Nephron progenitor cell (in vitro differentiated cells): ENCODE measurements at regions not wholly inside any gene's neighbourhood (a gene's known extent, or its start where the extent isn't known, plus 50 kb on each side); places are given as distances from the start of the nearest gene placed in this dataset.

Source experiments
- DNase-seq: peaks from one replicate; pipeline ENCODE4 v3.0.0; 2021
- H3K27ac Mint-ChIP-seq: 2 replicates; pipeline ENCODE4 v1.8.0; 2021; ENCODE audit warnings: mild to moderate bottlenecking, moderate library complexity, mixed read lengths
- H3K27me3 Mint-ChIP-seq: 2 replicates; pipeline ENCODE4 v1.8.0; 2021; ENCODE audit warnings: mild to moderate bottlenecking, low read depth, mixed read lengths; ENCODE audit not compliant: poor library complexity
- H3K36me3 Mint-ChIP-seq: 2 replicates; pipeline ENCODE4 v1.8.0; 2021; ENCODE audit warnings: low read depth, mixed read lengths
- H3K4me1 Mint-ChIP-seq: 2 replicates; pipeline ENCODE4 v1.8.0; 2021; ENCODE audit warnings: mixed read lengths
- H3K4me3 Mint-ChIP-seq: 2 replicates; pipeline ENCODE4 v1.8.0; 2021; ENCODE audit warnings: mild to moderate bottlenecking, moderate library complexity, mixed read lengths
- H3K9me3 Mint-ChIP-seq: 2 replicates; pipeline ENCODE4 v1.8.0; 2021; ENCODE audit warnings: mild to moderate bottlenecking, moderate library complexity, mixed read lengths
- TF ChIP-seq, protein P1 (sequence below): fragments of 200-600 bp; sonication (generic); IDR thresholded peaks from 2 replicates; pipeline ENCODE4 v1.5.0; 2021; ENCODE audit warnings: antibody characterized with exemption

DNA sequence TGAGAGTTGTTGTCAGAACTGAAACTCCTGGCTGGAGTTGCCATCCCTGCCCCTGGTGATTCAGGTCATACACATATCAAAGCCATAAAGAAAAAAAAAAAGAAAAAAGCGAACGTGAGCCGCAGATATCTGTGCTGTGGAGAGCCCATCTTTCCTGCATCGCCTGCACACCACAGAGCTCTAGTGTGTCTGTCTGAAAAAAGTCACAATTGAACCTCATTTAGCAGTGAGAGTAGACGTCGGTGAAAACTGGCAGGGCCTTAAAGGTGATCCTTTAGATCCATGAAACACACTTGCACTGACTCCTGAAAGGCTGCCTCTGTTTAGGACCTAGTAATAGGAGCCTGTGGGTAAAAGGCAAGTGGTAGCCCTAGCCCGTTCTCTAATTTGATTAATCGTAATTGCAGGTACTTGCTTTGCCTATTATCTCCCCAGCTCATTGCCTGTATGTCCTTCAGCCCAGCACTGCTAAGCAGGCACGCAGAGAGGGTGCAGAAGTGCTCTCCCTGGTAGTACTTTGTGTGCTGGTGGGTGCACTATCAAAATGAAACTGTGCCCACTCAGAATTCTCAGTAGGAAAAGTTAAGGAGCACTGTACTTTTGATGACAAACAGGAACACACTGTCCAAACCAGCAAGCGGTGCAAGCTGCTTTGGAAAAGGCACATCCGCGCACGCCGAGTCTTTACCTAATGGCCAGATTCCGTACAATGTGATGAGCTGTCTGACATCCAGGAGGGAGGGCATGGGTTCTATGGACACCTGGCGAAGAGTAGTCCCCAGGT is 103.5 kb upstream of the ASB18 start:
- peak overlapping the region; percentile 6 for H3K27ac Mint-ChIP-seq

DNA sequence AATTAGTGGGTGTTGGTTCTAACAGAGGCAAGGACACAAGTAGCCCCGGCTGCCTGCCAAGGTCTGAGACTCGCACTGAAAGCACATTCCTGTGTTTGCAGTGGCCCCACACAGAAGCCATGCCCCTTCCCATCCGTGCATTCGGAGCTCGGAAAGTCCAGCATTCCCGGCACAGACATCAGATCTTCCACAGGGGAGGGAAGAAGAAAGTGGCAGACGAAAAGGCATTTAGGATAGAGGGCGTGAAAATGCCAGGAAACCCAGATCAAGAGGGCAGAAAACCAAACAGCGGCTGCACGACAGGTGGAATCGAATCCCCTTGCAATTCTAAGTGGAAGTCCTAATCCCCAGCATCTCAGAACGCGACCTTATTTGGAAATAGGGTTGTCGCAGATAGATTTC is 105.5 kb upstream of the ASB18 start:
- H3K36me3 Mint-ChIP-seq, result peaks cover 12% of the 10 kb centered on the region
- TF ChIP-seq, protein P1, sequence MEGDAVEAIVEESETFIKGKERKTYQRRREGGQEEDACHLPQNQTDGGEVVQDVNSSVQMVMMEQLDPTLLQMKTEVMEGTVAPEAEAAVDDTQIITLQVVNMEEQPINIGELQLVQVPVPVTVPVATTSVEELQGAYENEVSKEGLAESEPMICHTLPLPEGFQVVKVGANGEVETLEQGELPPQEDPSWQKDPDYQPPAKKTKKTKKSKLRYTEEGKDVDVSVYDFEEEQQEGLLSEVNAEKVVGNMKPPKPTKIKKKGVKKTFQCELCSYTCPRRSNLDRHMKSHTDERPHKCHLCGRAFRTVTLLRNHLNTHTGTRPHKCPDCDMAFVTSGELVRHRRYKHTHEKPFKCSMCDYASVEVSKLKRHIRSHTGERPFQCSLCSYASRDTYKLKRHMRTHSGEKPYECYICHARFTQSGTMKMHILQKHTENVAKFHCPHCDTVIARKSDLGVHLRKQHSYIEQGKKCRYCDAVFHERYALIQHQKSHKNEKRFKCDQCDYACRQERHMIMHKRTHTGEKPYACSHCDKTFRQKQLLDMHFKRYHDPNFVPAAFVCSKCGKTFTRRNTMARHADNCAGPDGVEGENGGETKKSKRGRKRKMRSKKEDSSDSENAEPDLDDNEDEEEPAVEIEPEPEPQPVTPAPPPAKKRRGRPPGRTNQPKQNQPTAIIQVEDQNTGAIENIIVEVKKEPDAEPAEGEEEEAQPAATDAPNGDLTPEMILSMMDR, result no peak
- H3K27ac Mint-ChIP-seq, result no peak overlapping the region
- peaks cover 10% of the 10 kb centered on the region for H3K9me3 Mint-ChIP-seq
- H3K4me1 Mint-ChIP-seq, result peaks cover 18% of the 10 kb centered on the region
- H3K4me3 Mint-ChIP-seq, result no peak overlapping the region
- DNase-seq, result no peak
- peaks cover 14% of the 10 kb centered on the region for H3K27me3 Mint-ChIP-seq

More for the DNA sequence above, 103.5 kb upstream of the ASB18 start:
- DNase-seq, result no peak
- Mint-ChIP-seq H3K9me3 (no peaks in the 10 kb centered on the region), H3K36me3 (no peaks in the 10 kb centered on the region), H3K27me3 (peaks cover 15% of the 10 kb centered on the region), H3K4me3 (no peak overlapping the region), H3K4me1 (peaks cover 18% of the 10 kb centered on the region)
- TF ChIP-seq, protein P1, result no peak

DNA sequence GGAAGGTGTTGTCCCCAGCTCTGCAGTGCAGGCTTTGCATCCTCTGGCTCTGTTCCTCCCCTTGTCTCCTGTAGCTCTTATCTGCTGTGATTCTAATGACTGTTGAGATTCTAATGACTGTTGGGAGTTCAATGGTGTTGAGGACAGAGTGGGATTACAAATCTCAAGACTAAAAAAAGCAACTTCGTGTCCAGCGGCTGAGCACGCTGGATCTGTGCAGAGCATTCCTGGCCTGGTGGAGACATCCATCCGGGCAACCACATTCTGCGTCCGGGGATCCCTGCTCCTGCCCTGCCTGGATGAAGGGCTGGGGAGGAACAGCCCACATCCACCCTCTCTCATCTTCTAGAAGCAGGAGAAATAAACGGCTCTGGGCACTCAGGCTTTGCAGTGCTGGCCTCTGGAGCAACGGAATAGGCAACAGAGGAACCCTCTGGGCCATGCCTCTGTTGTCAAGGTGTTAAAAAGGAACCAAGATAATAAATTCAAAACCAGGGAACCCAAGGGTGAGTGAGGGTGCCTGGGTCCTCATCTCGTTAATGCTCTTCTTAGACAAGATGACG is 106.7 kb upstream of the ASB18 start:
- peaks cover 6% of the 10 kb centered on the region for H3K27me3 Mint-ChIP-seq
- peaks cover 16% of the 10 kb centered on the region for H3K36me3 Mint-ChIP-seq
- H3K4me1 Mint-ChIP-seq, result peaks cover 13% of the 10 kb centered on the region
- no peak overlapping the region for H3K4me3 Mint-ChIP-seq
- peaks cover 10% of the 10 kb centered on the region for H3K9me3 Mint-ChIP-seq
- TF ChIP-seq, protein P1, result no peak
- H3K27ac Mint-ChIP-seq, result no peak overlapping the region
- no peak for DNase-seq

DNA sequence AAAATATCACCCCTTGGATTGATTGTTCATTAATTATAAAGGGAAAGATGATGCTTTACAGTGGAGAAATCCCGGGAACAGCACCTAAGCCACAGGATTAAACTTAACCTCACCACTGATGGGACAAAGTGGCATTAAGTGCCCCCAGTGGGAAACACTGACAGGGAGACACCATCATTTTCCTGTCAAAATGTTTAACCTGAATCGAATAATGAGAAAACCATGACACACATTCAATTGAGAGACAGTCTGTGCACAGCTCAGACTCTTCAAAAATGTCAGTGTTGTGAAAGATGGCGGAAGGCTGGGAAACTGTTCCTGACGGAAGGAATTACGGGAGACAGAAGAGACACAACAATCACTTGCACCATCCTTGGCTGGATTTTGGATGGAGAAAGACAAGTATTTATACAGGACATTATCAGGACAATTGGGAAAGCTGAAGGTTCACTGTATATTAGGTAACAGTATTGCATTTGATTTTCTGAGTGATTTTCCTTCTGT is 111.8 kb upstream of the ASB18 start:
- Mint-ChIP-seq H3K4me1 (peaks cover 6% of the 10 kb centered on the region), H3K4me3 (no peak overlapping the region), H3K36me3 (peaks cover 25% of the 10 kb centered on the region), H3K9me3 (peaks cover 10% of the 10 kb centered on the region), H3K27ac (no peak overlapping the region), H3K27me3 (peaks cover 3% of the 10 kb centered on the region)
- DNase-seq, result no peak
- TF ChIP-seq, protein P1, result no peak

DNA sequence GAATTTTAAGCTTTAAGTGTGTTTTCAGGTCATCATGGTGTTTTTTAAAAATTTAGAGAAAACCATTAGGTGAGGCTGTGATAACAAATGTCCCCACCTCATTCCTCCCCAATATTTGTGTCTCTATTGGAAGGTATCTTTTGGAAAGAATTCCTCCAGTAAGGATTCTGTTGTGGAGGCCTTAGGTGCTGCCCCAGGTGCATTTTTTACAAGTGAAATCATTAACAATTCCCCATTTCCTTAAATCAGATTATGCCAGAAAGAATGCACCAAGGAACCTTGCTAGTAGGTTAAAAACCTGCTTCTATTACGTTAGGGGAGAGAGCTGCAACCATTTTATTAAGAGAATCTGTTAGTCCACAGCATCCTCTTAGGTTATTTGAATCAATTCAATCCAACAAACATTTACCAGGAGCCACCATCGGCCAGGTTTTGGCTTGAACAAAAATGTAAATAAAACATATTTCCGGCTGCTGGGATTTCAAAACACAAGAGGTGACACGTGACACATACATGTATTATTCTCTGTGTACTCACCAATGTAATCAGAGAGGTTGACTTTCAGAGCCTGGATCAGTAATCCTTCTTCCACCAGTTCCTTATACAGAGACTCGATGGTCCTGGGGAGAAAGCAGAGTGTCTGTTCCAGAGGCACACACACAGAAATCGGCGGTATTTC is 112.5 kb upstream of the ASB18 start:
- H3K4me3 Mint-ChIP-seq, result no peak overlapping the region
- peaks cover 25% of the 10 kb centered on the region for H3K36me3 Mint-ChIP-seq
- H3K4me1 Mint-ChIP-seq, result peaks cover 6% of the 10 kb centered on the region
- no peak for DNase-seq
- TF ChIP-seq, protein P1, result no peak
- H3K9me3 Mint-ChIP-seq, result peaks cover 10% of the 10 kb centered on the region
- no peak overlapping the region for H3K27ac Mint-ChIP-seq
- H3K27me3 Mint-ChIP-seq, result peaks cover 3% of the 10 kb centered on the region
